ENCODE measurements at regions not wholly inside any gene's neighbourhood (a gene's known extent, or its start where the extent isn't known, plus 50 kb on each side); places are given as distances from the start of the nearest gene placed in this dataset.

DNA sequence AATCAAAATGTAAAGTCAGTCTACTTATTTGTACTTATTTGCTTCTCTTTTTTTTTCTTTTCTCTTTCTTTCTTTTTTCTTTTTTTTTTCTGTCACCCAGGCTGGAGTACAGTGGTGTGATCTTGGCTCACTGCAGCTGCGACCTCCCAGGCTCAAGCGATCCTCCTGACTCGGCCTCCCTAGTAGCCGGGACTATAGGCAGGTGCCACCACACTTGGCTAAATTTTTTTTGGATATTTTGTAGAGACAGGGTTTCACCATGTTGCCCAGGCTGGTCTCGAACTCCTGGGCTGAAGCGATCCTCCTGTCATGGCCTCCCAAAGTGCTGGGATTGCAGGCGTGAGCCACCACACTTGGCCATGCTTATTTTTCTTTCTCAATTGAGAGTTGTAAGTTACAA lies 98.8 kb upstream of the ZBTB40 start:
- DNase-seq (ENCODE audit: low spot score) = no peak
- no peak for ATAC-seq
- intact Hi-C loops (cut with DNase I) = no loop called here

- ATAC-seq = no peak
- intact Hi-C loops (cut with DNase I) = no loop called here
- no peak for DNase-seq (ENCODE audit: low spot score)
These were observed 92.2 kb upstream of the ZBTB40 start for GRCh38 chr1:22359427-22359826.

GRCh38 chr1:22362626-22363402 lies 88.8 kb upstream of the ZBTB40 start:
- DNase-seq (ENCODE audit: low spot score) = no peak

DNA sequence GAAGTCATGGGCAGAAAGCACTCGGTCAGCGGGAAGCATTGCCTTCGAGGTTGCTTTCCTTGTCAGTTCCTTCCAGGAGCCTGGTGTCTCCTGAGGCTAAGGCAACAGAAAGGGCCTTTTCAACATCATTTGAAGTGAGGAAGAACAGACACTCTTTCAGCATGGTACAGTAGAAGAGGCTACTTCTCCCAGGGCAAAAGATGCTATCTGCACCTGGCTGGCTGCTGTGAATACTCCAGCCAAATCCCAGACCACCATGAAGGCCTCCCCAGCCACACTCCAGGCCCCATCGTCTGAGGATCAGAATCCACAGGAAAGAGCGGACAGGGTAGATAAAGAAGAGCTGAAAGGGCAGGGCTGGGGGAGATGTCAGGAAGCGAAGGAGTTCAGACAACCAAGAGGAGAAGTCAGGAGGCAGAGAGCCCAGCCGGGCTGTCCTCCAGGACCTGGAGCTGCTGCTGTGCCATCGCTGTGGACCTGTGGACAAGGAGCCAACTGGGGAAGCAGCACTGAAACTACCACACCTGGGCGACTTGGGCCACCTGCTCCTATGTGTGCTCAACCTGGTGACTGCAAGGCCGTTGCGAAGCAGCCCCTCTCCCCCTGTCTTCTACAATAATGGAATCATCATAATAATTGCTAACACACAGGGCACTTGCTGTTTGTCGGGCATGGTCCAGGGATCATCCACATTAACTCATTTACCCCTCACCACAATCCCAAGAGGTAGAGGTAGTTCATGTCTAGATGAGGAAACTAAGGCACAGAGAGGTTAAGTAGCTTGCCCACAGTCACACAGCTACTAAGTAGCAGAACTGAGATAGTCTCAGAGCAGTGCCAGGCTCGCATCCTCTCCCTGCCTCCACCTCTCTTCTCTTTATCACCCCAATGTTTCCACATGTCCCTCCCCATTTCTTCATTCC lies 88.0 kb upstream of the ZBTB40 start:
- no peak for DNase-seq (ENCODE audit: low spot score)
- ATAC-seq = no peak
- intact Hi-C loops (cut with DNase I) = no loop called here

More at GRCh38 chr1:22362626-22363402, 88.8 kb upstream of the ZBTB40 start:
- ATAC-seq = no peak
- intact Hi-C loops (cut with DNase I) = no loop called here

GRCh38 chr1:22364326-22364650 lies 87.4 kb upstream of the ZBTB40 start:
- ATAC-seq (no peak), DNase-seq (ENCODE audit: low spot score) (no peak)
- intact Hi-C loops (cut with DNase I) = no loop called here

DNA sequence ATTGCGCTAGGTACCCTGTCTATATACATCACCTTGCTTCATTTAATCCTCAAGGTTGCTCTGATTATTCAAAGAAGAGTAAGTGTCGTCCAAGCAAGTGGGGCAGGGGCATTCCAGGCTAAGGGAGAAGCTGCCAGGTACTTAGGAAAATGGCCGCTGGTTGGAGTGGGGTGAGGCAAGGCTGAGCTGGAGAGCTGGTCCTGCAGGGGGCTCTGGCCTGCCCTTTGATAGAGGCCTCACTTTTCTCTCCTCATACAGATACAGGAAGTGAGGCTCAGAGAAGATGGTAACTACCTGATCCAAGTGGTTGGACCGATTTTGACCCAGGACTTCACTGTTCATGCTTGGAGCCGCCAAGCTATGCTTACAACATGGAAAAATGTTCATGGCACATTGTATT lies 86.9 kb upstream of the ZBTB40 start:
- no peak for DNase-seq (ENCODE audit: low spot score)
- intact Hi-C loops (cut with DNase I) = no loop called here
- no peak for ATAC-seq

- intact Hi-C loops (cut with DNase I) = no loop called here
- DNase-seq (ENCODE audit: low spot score) = no peak
- no peak for ATAC-seq
These were observed 86.0 kb upstream of the ZBTB40 start for GRCh38 chr1:22365331-22366295.

DNA sequence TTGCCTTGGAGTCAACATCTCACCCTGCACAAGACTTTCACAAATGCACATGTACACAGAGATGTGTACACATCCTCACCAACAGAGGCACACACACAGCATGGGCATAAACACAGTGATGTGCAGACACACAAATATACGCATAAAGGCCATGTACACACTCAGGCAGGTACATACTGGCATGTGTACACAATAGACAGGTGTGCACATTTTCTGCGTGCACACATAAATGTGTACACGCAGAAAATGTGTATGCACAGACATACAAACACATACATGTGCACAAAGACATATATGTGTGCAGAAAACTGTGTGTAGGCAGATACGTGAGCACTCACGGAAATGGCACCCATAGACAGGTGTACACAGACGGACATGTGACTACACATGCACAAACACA lies 85.3 kb upstream of the ZBTB40 start:
- intact Hi-C loops (cut with DNase I) = no loop called here
- ATAC-seq = no peak
- no peak for DNase-seq (ENCODE audit: low spot score)

- no peak for DNase-seq (ENCODE audit: low spot score)
- intact Hi-C loops (cut with DNase I) = no loop called here
- no peak for ATAC-seq
These were observed 83.5 kb upstream of the ZBTB40 start for GRCh38 chr1:22368125-22368524.

DNA sequence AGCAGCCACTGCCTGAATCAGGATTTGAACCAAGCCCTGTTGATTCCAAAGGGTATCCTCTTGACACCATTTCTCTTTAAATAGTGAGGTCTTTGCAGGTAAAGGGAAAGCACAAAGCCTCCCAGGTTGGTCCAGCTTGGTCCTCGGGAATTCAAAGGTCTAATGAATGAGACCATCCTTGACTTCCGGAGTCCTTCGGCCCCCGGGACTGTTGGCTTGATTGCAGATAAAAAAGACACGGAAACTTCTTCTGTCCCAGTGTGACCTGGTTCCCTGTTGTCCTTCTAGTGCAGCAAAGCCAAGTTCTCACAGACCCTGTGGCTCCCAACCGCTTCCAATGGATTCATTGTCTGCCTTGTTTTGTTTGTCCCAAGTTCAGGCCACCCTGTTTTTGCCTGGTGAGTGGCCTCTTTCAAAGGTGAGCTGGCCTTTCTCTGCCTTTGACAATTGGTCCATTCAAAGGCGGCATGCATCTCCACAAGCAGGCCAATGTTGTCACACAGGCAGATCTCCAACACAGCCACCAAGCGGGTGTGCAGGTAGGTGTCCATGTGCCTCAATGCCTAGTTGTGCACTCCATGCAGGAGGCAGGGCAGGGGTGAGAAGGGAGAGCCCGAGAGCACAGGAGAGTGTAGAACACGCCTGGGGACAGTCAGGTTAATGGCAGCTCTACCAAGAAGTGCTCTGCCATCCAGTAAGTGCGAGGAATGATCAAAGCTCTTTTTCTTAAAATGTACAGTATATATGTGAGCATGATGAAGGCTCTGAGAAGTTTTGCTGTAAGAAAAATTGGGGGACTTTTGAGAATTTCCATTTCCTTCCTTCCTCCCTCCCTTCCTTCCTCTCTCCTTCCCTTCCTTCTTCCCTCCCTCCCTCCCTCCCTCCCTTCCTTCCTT lies 82.1 kb upstream of the ZBTB40 start:
- intact Hi-C loops (cut with DNase I) = no loop called here
- ATAC-seq (no peak), DNase-seq (ENCODE audit: low spot score) (no peak)

GRCh38 chr1:22370190-22370498 lies 81.5 kb upstream of the ZBTB40 start:
- intact Hi-C loops (cut with DNase I) = no loop called here
- no peak for DNase-seq (ENCODE audit: low spot score)
- ATAC-seq = no peak

DNA sequence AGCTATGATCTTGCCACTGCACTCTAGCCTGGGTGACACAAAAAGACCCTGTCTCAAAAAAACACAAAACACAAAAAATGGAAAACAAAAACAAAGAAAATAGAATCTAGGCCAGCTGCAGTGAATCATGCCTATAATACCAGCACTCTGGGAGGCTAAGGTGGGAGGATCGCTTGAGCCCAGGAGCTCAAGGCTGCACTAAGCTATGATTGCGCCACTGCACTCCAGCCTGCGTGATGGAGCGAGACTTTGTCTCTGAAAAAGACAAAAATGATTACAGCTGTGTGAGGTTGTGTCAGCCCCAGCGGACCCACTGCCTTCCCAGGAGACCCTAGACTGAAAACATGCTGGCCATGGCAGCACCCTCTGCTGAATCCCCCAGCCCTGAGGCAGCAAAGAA lies 80.2 kb upstream of the ZBTB40 start:
- intact Hi-C loops (cut with DNase I) = no loop called here
- ATAC-seq = no peak
- DNase-seq (ENCODE audit: low spot score) = no peak

- intact Hi-C loops (cut with DNase I) = no loop called here
- ATAC-seq = no peak
- DNase-seq (ENCODE audit: low spot score) = no peak
These were observed 78.4 kb upstream of the ZBTB40 start for GRCh38 chr1:22373252-22373651.

DNA sequence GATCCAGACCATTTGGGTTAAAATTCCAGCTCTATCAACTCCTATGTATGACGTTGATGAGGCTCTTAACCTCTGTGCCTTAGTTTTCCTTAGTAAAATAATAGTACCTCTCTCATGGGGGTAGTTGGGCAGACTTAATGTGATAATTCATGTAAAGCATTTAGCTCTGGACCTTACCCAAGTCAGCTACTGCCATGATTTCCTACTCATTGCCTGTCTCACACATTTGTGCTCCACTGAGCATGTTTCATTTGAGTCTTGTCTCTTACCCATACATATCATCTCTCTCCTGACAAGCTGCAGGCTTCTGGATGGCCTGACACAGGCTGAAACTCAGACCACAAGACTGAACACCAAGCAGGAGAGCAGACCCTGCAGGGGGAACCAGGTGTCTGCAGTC lies 77.7 kb upstream of the ZBTB40 start:
- DNase-seq (ENCODE audit: low spot score) (no peak), ATAC-seq (no peak)
- intact Hi-C loops (cut with DNase I) = no loop called here

- intact Hi-C loops (cut with DNase I) = no loop called here
- DNase-seq (ENCODE audit: low spot score) = no peak
These were observed 76.0 kb upstream of the ZBTB40 start for GRCh38 chr1:22375601-22376000.

GRCh38 chr1:22376001-22376400 lies 75.7 kb upstream of the ZBTB40 start:
- ATAC-seq = no peak
- intact Hi-C loops (cut with DNase I) = no loop called here
- no peak for DNase-seq (ENCODE audit: low spot score)

More at GRCh38 chr1:22375601-22376000, 76.0 kb upstream of the ZBTB40 start:
- ATAC-seq = no peak

GRCh38 chr1:22376546-22376945 lies 75.1 kb upstream of the ZBTB40 start:
- ATAC-seq (no peak), DNase-seq (ENCODE audit: low spot score) (no peak)
- intact Hi-C loops (cut with DNase I) = no loop called here

DNA sequence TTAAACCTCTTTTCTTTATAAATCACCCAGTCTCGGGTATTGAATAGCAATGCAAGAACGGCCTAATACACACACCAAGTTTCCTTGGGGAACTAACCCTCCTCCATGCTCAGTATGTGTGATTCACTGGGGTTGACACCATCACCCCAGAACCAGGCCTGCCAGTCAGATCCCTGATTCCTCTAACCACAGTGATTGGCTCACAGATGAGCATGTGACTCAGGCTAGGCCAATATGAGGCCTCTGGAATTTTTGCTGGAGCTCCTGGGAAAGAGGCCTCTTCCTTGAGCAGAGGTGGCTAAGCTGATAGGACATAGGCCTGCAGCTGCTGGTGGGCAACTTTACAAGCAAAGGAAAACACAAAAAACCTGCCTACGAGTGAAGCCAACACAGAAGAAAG lies 74.7 kb upstream of the ZBTB40 start:
- no peak for ATAC-seq
- no peak for DNase-seq (ENCODE audit: low spot score)
- intact Hi-C loops (cut with DNase I) = no loop called here

DNA sequence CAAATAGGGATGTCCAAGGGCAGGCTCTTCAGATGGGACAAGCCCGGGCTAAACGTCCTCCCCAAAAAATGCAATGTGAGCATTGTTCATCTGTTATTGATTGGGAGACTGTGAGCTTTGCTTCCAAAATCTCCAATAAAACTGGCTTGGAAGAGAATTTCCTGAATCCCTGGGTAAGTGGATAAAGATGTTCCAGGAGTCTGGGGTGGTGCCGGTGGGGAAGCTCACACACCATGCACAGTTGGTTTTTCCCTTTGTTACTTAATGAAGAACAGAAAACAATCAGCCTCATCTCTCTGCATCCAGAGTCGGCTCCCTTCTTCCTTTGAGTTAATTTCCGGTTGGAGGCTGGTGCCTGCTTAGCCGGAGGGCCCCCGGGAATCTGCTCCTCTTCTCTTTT lies 72.1 kb upstream of the ZBTB40 start:
- DNase-seq (ENCODE audit: low spot score) = no peak
- intact Hi-C loops (cut with DNase I) = no loop called here
- ATAC-seq = no peak
